Cardiac muscle cell (in vitro differentiated cells and primary cell): ENCODE measurements at regions not wholly inside any gene's neighbourhood (a gene's known extent, or its start where the extent isn't known, plus 50 kb on each side); places are given as distances from the start of the nearest gene placed in this dataset.

Experiments
- DNase-seq, 2 donors: peaks; one replicate each; pipeline versions ENCODE4 v3.0.0 to v3.0.0-alpha.2; 2010 to 2017; ENCODE audit warnings: low read depth in 1 of 2, low spot score in 1 of 2
- H3K27ac ChIP-seq: fragments of 200-600 bp; sonication (generic); 2 replicates; pipeline ENCODE4 v1.5.1; 2016
- H3K27me3 ChIP-seq: fragments of 200-600 bp; sonication (generic); 2 replicates; pipeline ENCODE4 v1.6.0; 2016; ENCODE audit warnings: control low read depth
- H3K36me3 ChIP-seq: fragments of 200-600 bp; sonication (generic); 2 replicates; pipeline ENCODE4 v1.5.1; 2016; ENCODE audit warnings: control low read depth
- H3K4me1 ChIP-seq: fragments of 200-600 bp; sonication (generic); 2 replicates; pipeline ENCODE4 v1.8.1; 2017; ENCODE audit warnings: low read depth, mild to moderate bottlenecking, mixed run types
- H3K4me3 ChIP-seq: fragments of 200-600 bp; sonication (generic); 2 replicates; pipeline ENCODE4 v1.5.1; 2016; ENCODE audit warnings: mild to moderate bottlenecking
- H3K9me3 ChIP-seq: fragments of 200-600 bp; sonication (generic); 2 replicates; pipeline ENCODE4 v1.5.1; 2017; ENCODE audit warnings: low read depth, mild to moderate bottlenecking, control low read depth
- TF ChIP-seq, protein P1 (sequence below): IDR thresholded peaks from 2 replicates; pipeline ENCODE4 v1.5.1; 2012; ENCODE audit warnings: low read depth, mild to moderate bottlenecking, low read length

DNA sequence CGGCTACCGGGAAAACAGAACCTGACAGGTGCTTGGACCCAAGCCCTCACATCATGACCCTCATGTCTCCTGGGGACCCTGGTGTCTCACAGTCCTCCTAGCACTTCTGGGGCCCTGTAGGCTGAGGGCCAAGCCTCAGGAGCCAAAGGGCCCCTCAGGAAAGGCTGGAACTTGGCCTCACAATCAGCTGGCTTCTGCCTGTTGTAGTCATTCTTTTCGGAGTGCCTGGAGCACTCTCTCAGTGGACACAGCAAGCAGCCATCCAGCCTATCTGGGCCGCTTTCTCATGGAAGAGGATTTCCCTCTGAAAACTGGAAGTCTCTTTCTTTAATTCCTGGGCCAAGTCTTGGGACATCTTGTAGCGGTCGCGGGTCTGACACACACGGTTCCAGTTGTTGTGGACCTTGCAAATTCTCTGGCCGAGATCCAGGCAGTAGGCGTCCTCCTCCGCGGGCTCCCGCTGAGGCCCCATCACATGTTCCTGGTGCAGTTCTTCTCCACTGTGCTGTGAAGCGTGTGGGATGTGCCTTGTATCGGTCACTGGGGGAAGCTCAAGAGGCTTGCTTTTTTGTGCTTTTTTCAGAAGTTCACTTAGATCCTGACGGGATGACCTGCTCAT lies 169.3 kb downstream of the EMP1 start:
- Histone ChIP-seq H3K36me3 (no peaks in the 10 kb centered on the region), H3K9me3 (no peaks in the 10 kb centered on the region), H3K4me1 (peaks cover 2% of the 10 kb centered on the region), H3K27me3 (peaks cover 17% of the 10 kb centered on the region), H3K27ac (no peak overlapping the region), H3K4me3 (no peak overlapping the region)
- DNase-seq: peak in 1 of 2 donors; percentile 18
- TF ChIP-seq, protein P1, sequence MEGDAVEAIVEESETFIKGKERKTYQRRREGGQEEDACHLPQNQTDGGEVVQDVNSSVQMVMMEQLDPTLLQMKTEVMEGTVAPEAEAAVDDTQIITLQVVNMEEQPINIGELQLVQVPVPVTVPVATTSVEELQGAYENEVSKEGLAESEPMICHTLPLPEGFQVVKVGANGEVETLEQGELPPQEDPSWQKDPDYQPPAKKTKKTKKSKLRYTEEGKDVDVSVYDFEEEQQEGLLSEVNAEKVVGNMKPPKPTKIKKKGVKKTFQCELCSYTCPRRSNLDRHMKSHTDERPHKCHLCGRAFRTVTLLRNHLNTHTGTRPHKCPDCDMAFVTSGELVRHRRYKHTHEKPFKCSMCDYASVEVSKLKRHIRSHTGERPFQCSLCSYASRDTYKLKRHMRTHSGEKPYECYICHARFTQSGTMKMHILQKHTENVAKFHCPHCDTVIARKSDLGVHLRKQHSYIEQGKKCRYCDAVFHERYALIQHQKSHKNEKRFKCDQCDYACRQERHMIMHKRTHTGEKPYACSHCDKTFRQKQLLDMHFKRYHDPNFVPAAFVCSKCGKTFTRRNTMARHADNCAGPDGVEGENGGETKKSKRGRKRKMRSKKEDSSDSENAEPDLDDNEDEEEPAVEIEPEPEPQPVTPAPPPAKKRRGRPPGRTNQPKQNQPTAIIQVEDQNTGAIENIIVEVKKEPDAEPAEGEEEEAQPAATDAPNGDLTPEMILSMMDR: no peak

DNA sequence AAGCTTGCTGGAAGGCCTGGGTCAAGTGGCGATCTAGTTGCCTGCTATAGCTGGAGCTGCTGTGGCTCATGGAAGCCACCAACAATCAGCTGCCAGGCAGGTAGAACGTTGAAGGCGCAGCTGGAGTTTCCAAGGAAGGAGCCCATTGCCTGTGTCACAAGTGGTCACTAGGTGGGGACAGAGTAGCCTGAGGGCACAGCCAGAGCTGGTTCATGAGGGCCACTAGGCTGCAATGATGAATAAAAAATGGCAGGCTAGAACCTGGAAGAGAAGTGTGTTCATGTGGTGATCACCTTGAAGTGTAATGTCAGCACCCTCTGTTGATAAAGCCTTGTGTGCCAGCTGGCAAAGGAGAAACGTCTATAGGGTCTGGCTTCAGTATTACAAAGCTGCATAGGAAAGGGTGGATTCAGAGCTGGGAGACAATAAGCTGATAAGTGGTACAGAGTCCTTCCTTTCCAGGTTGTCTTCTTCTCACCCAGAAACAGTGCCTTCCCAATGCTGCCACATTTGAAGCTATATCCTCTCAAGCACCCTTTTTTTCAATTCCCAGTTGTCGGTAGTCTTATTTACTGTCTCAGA lies 165.8 kb downstream of the EMP1 start:
- Histone ChIP-seq H3K9me3 (no peaks in the 10 kb centered on the region), H3K36me3 (no peaks in the 10 kb centered on the region), H3K27ac (no peak overlapping the region), H3K4me3 (no peak overlapping the region), H3K4me1 (no peaks in the 10 kb centered on the region), H3K27me3 (peaks cover 14% of the 10 kb centered on the region)
- TF ChIP-seq, protein P1: peak; percentile 97
- peak; percentile 64 to 71 for DNase-seq

DNA sequence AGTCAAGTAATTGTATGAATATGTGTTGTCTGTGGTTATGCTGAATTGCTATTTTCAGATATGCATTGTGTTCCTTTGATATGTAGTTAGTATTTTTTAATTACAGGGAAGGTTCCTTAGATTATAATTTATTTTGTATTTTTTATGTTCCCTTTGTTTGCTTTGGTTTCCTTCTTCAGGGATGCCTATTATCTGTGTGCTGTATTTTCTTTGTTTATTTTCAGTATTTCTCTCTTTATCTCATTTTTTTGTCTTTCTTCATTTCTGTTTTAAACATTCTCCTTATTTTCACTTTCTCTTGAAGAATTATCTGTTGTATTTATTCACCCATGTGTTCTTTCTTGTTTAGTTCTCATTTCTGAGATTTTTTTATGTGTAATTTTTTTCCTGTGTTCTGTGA lies 163.1 kb downstream of the EMP1 start:
- TF ChIP-seq, protein P1: no peak
- H3K9me3 ChIP-seq: no peaks in the 10 kb centered on the region
- H3K27ac ChIP-seq: no peak overlapping the region
- H3K4me1 ChIP-seq: no peaks in the 10 kb centered on the region
- H3K4me3 ChIP-seq: no peak overlapping the region
- peaks cover 17% of the 10 kb centered on the region for H3K27me3 ChIP-seq
- no peaks in the 10 kb centered on the region for H3K36me3 ChIP-seq
- no peak for DNase-seq

DNA sequence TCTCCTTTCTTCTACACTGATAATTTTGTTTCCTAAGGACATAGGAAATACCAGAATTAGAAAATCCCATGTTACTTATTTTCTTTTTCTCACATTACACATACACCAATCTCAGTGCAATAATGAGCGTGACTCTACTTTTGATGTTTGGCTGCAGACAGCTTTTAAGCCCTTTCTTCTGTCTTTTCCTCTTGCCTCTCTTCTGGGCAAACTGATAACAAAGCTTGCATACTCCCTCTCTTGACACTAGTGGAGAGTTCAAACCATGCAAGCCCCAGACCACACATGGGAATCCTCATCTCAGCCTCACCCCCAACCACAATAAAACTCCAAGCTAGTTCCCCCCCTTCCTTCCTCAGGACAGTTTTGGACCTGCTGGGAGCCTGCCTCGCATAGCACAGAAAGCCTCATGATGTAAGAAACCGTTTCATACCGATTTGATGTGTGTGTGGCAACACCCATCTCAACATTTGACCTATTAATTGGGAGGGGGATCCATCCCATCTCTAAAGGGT lies 161.9 kb downstream of the EMP1 start:
- no peak for DNase-seq
- Histone ChIP-seq H3K27me3 (peaks cover 17% of the 10 kb centered on the region), H3K27ac (no peak overlapping the region), H3K36me3 (no peaks in the 10 kb centered on the region), H3K4me3 (no peak overlapping the region), H3K4me1 (no peaks in the 10 kb centered on the region), H3K9me3 (no peaks in the 10 kb centered on the region)
- TF ChIP-seq, protein P1: no peak

DNA sequence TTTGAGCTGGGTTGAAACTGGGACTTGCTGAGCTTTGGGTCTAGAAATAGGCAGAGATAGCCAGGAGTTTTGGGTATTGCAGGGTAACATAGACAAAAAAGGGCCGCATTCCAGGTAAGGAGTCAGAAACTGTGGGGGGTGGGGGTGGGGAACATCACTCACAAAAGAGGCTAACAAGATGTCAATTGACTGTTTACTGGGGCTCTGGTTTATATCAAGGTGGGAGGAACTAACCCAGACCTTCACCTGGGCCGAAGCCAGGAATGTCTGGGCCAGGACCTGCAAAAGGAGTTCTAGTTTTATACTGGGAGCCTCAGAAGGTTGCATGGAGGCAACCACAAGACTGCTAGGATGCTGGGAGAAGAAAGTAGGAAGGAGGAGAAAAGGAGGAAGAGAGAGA lies 154.4 kb downstream of the EMP1 start:
- H3K36me3 ChIP-seq: no peaks in the 10 kb centered on the region
- peaks cover 23% of the 10 kb centered on the region for H3K27me3 ChIP-seq
- no peak for DNase-seq
- TF ChIP-seq, protein P1: no peak
- H3K4me3 ChIP-seq: no peak overlapping the region
- H3K27ac ChIP-seq: no peak overlapping the region
- no peaks in the 10 kb centered on the region for H3K9me3 ChIP-seq
- no peaks in the 10 kb centered on the region for H3K4me1 ChIP-seq
